ENCODE measurements at regions not wholly inside any gene's neighbourhood (a gene's known extent, or its start where the extent isn't known, plus 50 kb on each side); places are given as distances from the start of the nearest gene placed in this dataset.

- DNase-seq (ENCODE audit: low spot score): no peak
- in situ Hi-C loops (cut with HindIII; ENCODE audit: low sequenced_read_pairs): no loop called here
Observed at GRCh38 chr10:4561296-4561695, 264.7 kb upstream of the AKR1E2 start.

- no peak for DNase-seq (ENCODE audit: low spot score)
- in situ Hi-C loops (cut with HindIII; ENCODE audit: low sequenced_read_pairs): no loop called here
Observed at GRCh38 chr10:4557469-4557868, 268.5 kb upstream of the AKR1E2 start.

GRCh38 chr10:4556527-4556926 lies 269.5 kb upstream of the AKR1E2 start:
- DNase-seq (ENCODE audit: low spot score): no peak

GRCh38 chr10:4555920-4556319 lies 270.1 kb upstream of the AKR1E2 start:
- in situ Hi-C loops (cut with HindIII; ENCODE audit: low sequenced_read_pairs): no loop called here
- no peak for DNase-seq (ENCODE audit: low spot score)

More at GRCh38 chr10:4556527-4556926, 269.5 kb upstream of the AKR1E2 start:
- in situ Hi-C loops (cut with HindIII; ENCODE audit: low sequenced_read_pairs): no loop called here

- in situ Hi-C loops (cut with HindIII; ENCODE audit: low sequenced_read_pairs): no loop called here
- no peak for DNase-seq (ENCODE audit: low spot score)
Observed at GRCh38 chr10:4549139-4549653, 276.8 kb upstream of the AKR1E2 start.

GRCh38 chr10:4546931-4547330 lies 279.1 kb upstream of the AKR1E2 start:
- in situ Hi-C loops (cut with HindIII; ENCODE audit: low sequenced_read_pairs): no loop called here
- DNase-seq (ENCODE audit: low spot score): no peak

GRCh38 chr10:4546500-4546899 lies 279.5 kb upstream of the AKR1E2 start:
- in situ Hi-C loops (cut with HindIII; ENCODE audit: low sequenced_read_pairs): no loop called here

GRCh38 chr10:4545062-4545461 lies 280.9 kb upstream of the AKR1E2 start:
- no peak for DNase-seq (ENCODE audit: low spot score)
- in situ Hi-C loops (cut with HindIII; ENCODE audit: low sequenced_read_pairs): no loop called here

More at GRCh38 chr10:4546500-4546899, 279.5 kb upstream of the AKR1E2 start:
- no peak for DNase-seq (ENCODE audit: low spot score)

GRCh38 chr10:4543938-4544533 lies 282.0 kb upstream of the AKR1E2 start:
- no peak for DNase-seq (ENCODE audit: low spot score)
- in situ Hi-C loops (cut with HindIII; ENCODE audit: low sequenced_read_pairs): no loop called here

- in situ Hi-C loops (cut with HindIII; ENCODE audit: low sequenced_read_pairs): no loop called here
- no peak for DNase-seq (ENCODE audit: low spot score)
Observed at GRCh38 chr10:4541292-4541691, 284.7 kb upstream of the AKR1E2 start.

GRCh38 chr10:4538016-4538415 lies 288.0 kb upstream of the AKR1E2 start:
- no peak for DNase-seq (ENCODE audit: low spot score)
- in situ Hi-C loops (cut with HindIII; ENCODE audit: low sequenced_read_pairs): no loop called here

GRCh38 chr10:4535521-4535920 lies 290.5 kb upstream of the AKR1E2 start:
- no peak for DNase-seq (ENCODE audit: low spot score)
- in situ Hi-C loops (cut with HindIII; ENCODE audit: low sequenced_read_pairs): no loop called here

GRCh38 chr10:4533621-4534020 lies 292.4 kb upstream of the AKR1E2 start:
- in situ Hi-C loops (cut with HindIII; ENCODE audit: low sequenced_read_pairs): no loop called here
- no peak for DNase-seq (ENCODE audit: low spot score)

- in situ Hi-C loops (cut with HindIII; ENCODE audit: low sequenced_read_pairs): no loop called here
- no peak for DNase-seq (ENCODE audit: low spot score)
Observed at GRCh38 chr10:4532976-4533375, 293.0 kb upstream of the AKR1E2 start.

GRCh38 chr10:4532467-4532866 lies 293.5 kb upstream of the AKR1E2 start:
- in situ Hi-C loops (cut with HindIII; ENCODE audit: low sequenced_read_pairs): no loop called here
- no peak for DNase-seq (ENCODE audit: low spot score)

GRCh38 chr10:4532011-4532410 lies 294.0 kb upstream of the AKR1E2 start:
- DNase-seq (ENCODE audit: low spot score): no peak
- in situ Hi-C loops (cut with HindIII; ENCODE audit: low sequenced_read_pairs): no loop called here

GRCh38 chr10:4529266-4529665 lies 296.7 kb upstream of the AKR1E2 start:
- in situ Hi-C loops (cut with HindIII; ENCODE audit: low sequenced_read_pairs): no loop called here
- no peak for DNase-seq (ENCODE audit: low spot score)

GRCh38 chr10:4527281-4527970 lies 298.6 kb upstream of the AKR1E2 start:
- no peak for DNase-seq (ENCODE audit: low spot score)
- in situ Hi-C loops (cut with HindIII; ENCODE audit: low sequenced_read_pairs): no loop called here

- in situ Hi-C loops (cut with HindIII; ENCODE audit: low sequenced_read_pairs): no loop called here
- no peak for DNase-seq (ENCODE audit: low spot score)
Observed at GRCh38 chr10:4526311-4526731, 299.7 kb upstream of the AKR1E2 start.

GRCh38 chr10:4525103-4525502 lies 300.9 kb upstream of the AKR1E2 start:
- in situ Hi-C loops (cut with HindIII; ENCODE audit: low sequenced_read_pairs): no loop called here
- no peak for DNase-seq (ENCODE audit: low spot score)

Data from G401 (cell line).